GM20000 (cell line): ENCODE measurements at regions not wholly inside any gene's neighbourhood (a gene's known extent, or its start where the extent isn't known, plus 50 kb on each side); places are given as distances from the start of the nearest gene placed in this dataset.

ENCODE experiments used
- DNase-seq: peaks from one replicate; pipeline ENCODE4 v3.0.0; 2012; ENCODE audit warnings: low spot score
- CTCF ChIP-seq: IDR thresholded peaks from 2 replicates; pipeline ENCODE4 v1.5.1; 2012; ENCODE audit warnings: mild to moderate bottlenecking, control low read depth; ENCODE audit errors: extremely low read depth, missing control alignments

GRCh38 chr3:44031387-44032380 is 210.0 kb upstream of the TOPAZ1 start:
- no peak for TF ChIP-seq CTCF

GRCh38 chr3:44032487-44032886 is 209.2 kb upstream of the TOPAZ1 start:
- TF ChIP-seq CTCF, result no peak
- DNase-seq, result no peak

More at GRCh38 chr3:44031387-44032380, 210.0 kb upstream of the TOPAZ1 start:
- peak; percentile 43 for DNase-seq

GRCh38 chr3:44033123-44033522 is 208.6 kb upstream of the TOPAZ1 start:
- no peak for DNase-seq
- no peak for TF ChIP-seq CTCF

- TF ChIP-seq CTCF, result no peak
- DNase-seq, result no peak
Measured at GRCh38 chr3:44036850-44037249, 204.8 kb upstream of the TOPAZ1 start.

GRCh38 chr3:44039006-44039405 is 202.7 kb upstream of the TOPAZ1 start:
- TF ChIP-seq CTCF, result no peak
- DNase-seq, result no peak

GRCh38 chr3:44041726-44042125 is 200.0 kb upstream of the TOPAZ1 start:
- TF ChIP-seq CTCF, result no peak
- no peak for DNase-seq

- no peak for DNase-seq
- no peak for TF ChIP-seq CTCF
Measured at GRCh38 chr3:44042772-44043171, 198.9 kb upstream of the TOPAZ1 start.
